GM21717 (cell line): ENCODE measurements at regions not wholly inside any gene's neighbourhood (a gene's known extent, or its start where the extent isn't known, plus 50 kb on each side); places are given as distances from the start of the nearest gene placed in this dataset.

ENCODE experiments used
- ATAC-seq: cut with Tn5 transposase; IDR thresholded peaks from one replicate; pipeline ENCODE4 v1.9.1; 2021; ENCODE audit warnings: mild to moderate bottlenecking, moderate library complexity; ENCODE audit not compliant: unreplicated experiment

GRCh38 chr13:104372095-104372655 lies 1306.0 kb upstream of the SLC10A2 start:
- ATAC-seq: no peak

GRCh38 chr13:104365430-104365829 lies 1299.2 kb upstream of the SLC10A2 start:
- no peak for ATAC-seq

GRCh38 chr13:104357672-104358354 lies 1291.6 kb upstream of the SLC10A2 start:
- ATAC-seq: no peak

- no peak for ATAC-seq
These were observed 1291.0 kb upstream of the SLC10A2 start for GRCh38 chr13:104357174-104357573.

GRCh38 chr13:104355041-104355670 lies 1288.9 kb upstream of the SLC10A2 start:
- no peak for ATAC-seq

GRCh38 chr13:104327211-104327610 lies 1261.0 kb upstream of the SLC10A2 start:
- ATAC-seq: no peak

GRCh38 chr13:104326523-104326922 lies 1260.3 kb upstream of the SLC10A2 start:
- ATAC-seq: no peak

- no peak for ATAC-seq
These were observed 1255.5 kb upstream of the SLC10A2 start for GRCh38 chr13:104321756-104322155.

- ATAC-seq: no peak
These were observed 1254.2 kb upstream of the SLC10A2 start for GRCh38 chr13:104320446-104320845.

- no peak for ATAC-seq
These were observed 1251.9 kb upstream of the SLC10A2 start for GRCh38 chr13:104318121-104318520.

- ATAC-seq: no peak
These were observed 1249.4 kb upstream of the SLC10A2 start for GRCh38 chr13:104315606-104316005.

- ATAC-seq: no peak
These were observed 1248.8 kb upstream of the SLC10A2 start for GRCh38 chr13:104314926-104315535.

GRCh38 chr13:104314321-104314720 lies 1248.1 kb upstream of the SLC10A2 start:
- no peak for ATAC-seq

- no peak for ATAC-seq
These were observed 1244.6 kb upstream of the SLC10A2 start for GRCh38 chr13:104310861-104311260.

- no peak for ATAC-seq
These were observed 1243.2 kb upstream of the SLC10A2 start for GRCh38 chr13:104309431-104309830.

- no peak for ATAC-seq
These were observed 1235.2 kb upstream of the SLC10A2 start for GRCh38 chr13:104301171-104301975.

GRCh38 chr13:104297075-104297474 lies 1230.9 kb upstream of the SLC10A2 start:
- no peak for ATAC-seq

- no peak for ATAC-seq
These were observed 1230.1 kb upstream of the SLC10A2 start for GRCh38 chr13:104296286-104296685.

- no peak for ATAC-seq
These were observed 1229.3 kb upstream of the SLC10A2 start for GRCh38 chr13:104295537-104295936.

- ATAC-seq: no peak
These were observed 1223.2 kb upstream of the SLC10A2 start for GRCh38 chr13:104289400-104289799.

GRCh38 chr13:104288496-104288895 lies 1222.3 kb upstream of the SLC10A2 start:
- ATAC-seq: no peak
